ENCODE measurements at regions not wholly inside any gene's neighbourhood (a gene's known extent, or its start where the extent isn't known, plus 50 kb on each side); places are given as distances from the start of the nearest gene placed in this dataset.

GRCh38 chr5:26647781-26648180, 390.6 kb downstream of the CDH9 start:
- no peak for TF ChIP-seq CTCF (IDR thresholded peaks at IDR 0.05)
- no peak for TF ChIP-seq POLR2AphosphoS5 (IDR thresholded peaks at IDR 0.05; ENCODE audit: low read depth, low read length)
- TF ChIP-seq SIN3A (IDR thresholded peaks at IDR 0.05; ENCODE audit: borderline replicate concordance, insufficient read depth, low read depth, low read length) = no peak
- TF ChIP-seq TCF7L2 (IDR thresholded peaks at IDR 0.05; ENCODE audit: low read depth, low read length) = no peak
- no peak for TF ChIP-seq REST (IDR thresholded peaks at IDR 0.05; ENCODE audit: insufficient read depth in 1 of 2, low read depth in 2 of 2, low read length in 1 of 2)
